Smooth muscle cell (in vitro differentiated cells): ENCODE measurements at regions not wholly inside any gene's neighbourhood (a gene's known extent, or its start where the extent isn't known, plus 50 kb on each side); places are given as distances from the start of the nearest gene placed in this dataset.

ENCODE experiments used
- DNase-seq: peaks from one replicate; lab custom pipeline; 2025; ENCODE audit not compliant: unreplicated experiment; lab: John Stamatoyannopoulos, UW
- H2AFZ ChIP-seq: fragments of 200-600 bp; sonication (generic); 2 replicates; pipeline ENCODE4 v1.6.0; 2016; ENCODE audit warnings: antibody characterized with exemption, low read depth, mild to moderate bottlenecking
- H3F3A ChIP-seq: fragments of 200-600 bp; sonication (generic); 2 replicates; pipeline ENCODE4 v1.6.0; 2017; ENCODE audit warnings: antibody characterized with exemption, low read depth
- H3K27ac ChIP-seq: fragments of 200-600 bp; sonication (generic); 2 replicates; pipeline ENCODE4 v1.5.1; 2016; ENCODE audit warnings: low read depth, mild to moderate bottlenecking
- H3K27me3 ChIP-seq: fragments of 200-600 bp; sonication (generic); 2 replicates; pipeline ENCODE4 v1.6.1; 2016; ENCODE audit warnings: low read depth, mild to moderate bottlenecking
- H3K36me3 ChIP-seq: fragments of 200-600 bp; sonication (generic); 2 replicates; pipeline ENCODE4 v1.5.1; 2016; ENCODE audit warnings: low read depth
- H3K4me1 ChIP-seq: fragments of 200-600 bp; sonication (generic); 2 replicates; pipeline ENCODE4 v1.5.1; 2016; ENCODE audit warnings: low read depth
- H3K4me2 ChIP-seq: fragments of 200-600 bp; sonication (generic); 2 replicates; pipeline ENCODE4 v1.6.0; 2016; ENCODE audit warnings: mild to moderate bottlenecking
- H3K4me3 ChIP-seq: fragments of 200-600 bp; sonication (generic); 2 replicates; pipeline ENCODE4 v1.5.1; 2016; ENCODE audit warnings: mild to moderate bottlenecking
- H3K79me2 ChIP-seq: fragments of 200-600 bp; sonication (generic); 2 replicates; pipeline ENCODE4 v1.6.0; 2016; ENCODE audit warnings: low read depth, mild to moderate bottlenecking
- H3K9ac ChIP-seq: fragments of 200-600 bp; sonication (generic); 2 replicates; pipeline ENCODE4 v1.6.0; 2016; ENCODE audit warnings: low read depth
- H3K9me3 ChIP-seq: fragments of 200-600 bp; sonication (generic); replicated peaks from 2 replicates; pipeline ENCODE4 v1.5.1; 2016; ENCODE audit warnings: low read depth
- H4K20me1 ChIP-seq: fragments of 200-600 bp; sonication (generic); 2 replicates; pipeline ENCODE4 v1.6.0; 2016; ENCODE audit warnings: low read depth
- WGBS: methylation state at CpG from one replicate; pipeline ENCODE4 v1.1.7; 2016; ENCODE audit warnings: low lambda C conversion rate; 5-methylcytosine and 5-hydroxymethylcytosine counted together
- TF ChIP-seq, protein P1 (sequence below): fragments of 200-600 bp; sonication (generic); IDR thresholded peaks from 2 replicates; pipeline ENCODE4 v1.5.1; 2017; ENCODE audit warnings: borderline replicate concordance, mild to moderate bottlenecking, antibody characterized with exemption; ENCODE audit not compliant: insufficient read depth, poor library complexity, severe bottlenecking

DNA sequence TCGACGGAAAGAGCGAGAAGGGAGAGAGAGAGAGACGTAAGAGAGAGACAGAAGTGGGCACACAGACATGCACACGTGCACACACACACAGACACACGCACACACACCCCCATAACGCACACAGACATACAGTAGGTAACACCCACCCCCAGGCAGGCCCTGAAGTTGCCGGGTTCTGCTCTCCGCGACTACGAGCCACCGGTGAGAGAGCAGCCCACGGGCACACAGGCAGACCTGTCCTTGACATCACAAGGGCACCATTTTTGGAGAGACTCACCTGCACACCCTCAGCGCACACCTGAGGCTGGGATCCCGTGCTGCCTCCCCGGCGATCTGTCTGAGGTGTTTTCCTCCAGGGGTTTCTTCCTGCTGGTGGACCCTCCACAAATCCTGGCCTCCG is 1171.0 kb upstream of the PCDH10 start:
- Histone ChIP-seq H3F3A (no peaks in the 10 kb centered on the region), H3K36me3 (no peaks in the 10 kb centered on the region), H3K4me1 (no peaks in the 10 kb centered on the region), H3K4me3 (no peak overlapping the region), H3K27ac (no peak overlapping the region), H2AFZ (no peak overlapping the region), H3K79me2 (no peaks in the 10 kb centered on the region), H3K9me3 (peaks cover 7% of the 10 kb centered on the region), H3K9ac (no peak overlapping the region), H4K20me1 (no peaks in the 10 kb centered on the region), H3K4me2 (no peak overlapping the region), H3K27me3 (no peaks in the 10 kb centered on the region)
- 97% methylated on average over 18 of the region's 18 CpGs for WGBS
- TF ChIP-seq, protein P1, sequence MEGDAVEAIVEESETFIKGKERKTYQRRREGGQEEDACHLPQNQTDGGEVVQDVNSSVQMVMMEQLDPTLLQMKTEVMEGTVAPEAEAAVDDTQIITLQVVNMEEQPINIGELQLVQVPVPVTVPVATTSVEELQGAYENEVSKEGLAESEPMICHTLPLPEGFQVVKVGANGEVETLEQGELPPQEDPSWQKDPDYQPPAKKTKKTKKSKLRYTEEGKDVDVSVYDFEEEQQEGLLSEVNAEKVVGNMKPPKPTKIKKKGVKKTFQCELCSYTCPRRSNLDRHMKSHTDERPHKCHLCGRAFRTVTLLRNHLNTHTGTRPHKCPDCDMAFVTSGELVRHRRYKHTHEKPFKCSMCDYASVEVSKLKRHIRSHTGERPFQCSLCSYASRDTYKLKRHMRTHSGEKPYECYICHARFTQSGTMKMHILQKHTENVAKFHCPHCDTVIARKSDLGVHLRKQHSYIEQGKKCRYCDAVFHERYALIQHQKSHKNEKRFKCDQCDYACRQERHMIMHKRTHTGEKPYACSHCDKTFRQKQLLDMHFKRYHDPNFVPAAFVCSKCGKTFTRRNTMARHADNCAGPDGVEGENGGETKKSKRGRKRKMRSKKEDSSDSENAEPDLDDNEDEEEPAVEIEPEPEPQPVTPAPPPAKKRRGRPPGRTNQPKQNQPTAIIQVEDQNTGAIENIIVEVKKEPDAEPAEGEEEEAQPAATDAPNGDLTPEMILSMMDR, result no peak
- DNase-seq, result no peak

DNA sequence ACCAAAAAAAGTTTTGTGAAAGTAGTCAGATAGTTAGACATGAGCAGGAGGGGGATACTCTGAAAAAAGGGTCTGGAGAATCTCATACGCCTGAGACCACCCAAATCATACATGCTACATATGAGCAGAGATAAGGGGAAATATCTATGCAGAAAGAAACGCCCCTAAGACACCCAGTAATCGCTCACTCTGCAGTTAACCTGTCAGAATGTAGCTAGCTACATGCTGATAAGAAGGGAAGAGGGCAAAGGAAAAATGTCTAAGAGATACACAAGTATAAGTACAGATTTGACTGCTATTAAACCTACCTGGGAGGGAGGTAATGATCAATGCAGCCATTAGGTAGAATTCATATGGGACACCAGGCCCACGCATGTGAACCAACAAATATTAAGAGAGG is 1159.5 kb upstream of the PCDH10 start:
- no peaks in the 10 kb centered on the region for H3K27me3 ChIP-seq
- no peak overlapping the region for H3K9ac ChIP-seq
- no peak for DNase-seq
- H2AFZ ChIP-seq, result no peak overlapping the region
- H3F3A ChIP-seq, result no peaks in the 10 kb centered on the region
- no peak overlapping the region for H3K27ac ChIP-seq
- H3K4me2 ChIP-seq, result no peak overlapping the region
- TF ChIP-seq, protein P1, result no peak
- no peaks in the 10 kb centered on the region for H4K20me1 ChIP-seq
- no peaks in the 10 kb centered on the region for H3K9me3 ChIP-seq
- H3K4me1 ChIP-seq, result no peaks in the 10 kb centered on the region
- no peak overlapping the region for H3K4me3 ChIP-seq
- 83% methylated on average over 4 of the region's 4 CpGs for WGBS
- H3K79me2 ChIP-seq, result no peaks in the 10 kb centered on the region
- no peaks in the 10 kb centered on the region for H3K36me3 ChIP-seq

DNA sequence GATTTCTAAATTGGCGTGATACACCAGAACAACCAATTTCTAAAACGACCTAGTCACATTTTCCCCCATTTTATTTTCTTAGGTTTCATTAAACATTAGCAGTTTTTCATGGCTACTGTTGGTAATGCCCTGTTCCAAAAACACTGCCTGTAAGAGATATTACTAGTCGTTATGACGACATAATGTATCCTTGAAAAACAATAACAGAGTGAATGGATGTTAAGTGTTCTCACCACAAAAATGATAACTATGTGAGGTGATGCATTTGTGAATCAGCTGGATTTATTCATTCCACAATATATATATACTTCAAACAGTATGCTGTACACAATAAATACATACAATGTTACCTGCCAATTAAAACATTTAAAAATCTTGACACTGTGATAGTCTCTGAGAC is 1147.6 kb upstream of the PCDH10 start:
- H3F3A ChIP-seq, result no peaks in the 10 kb centered on the region
- TF ChIP-seq, protein P1, result no peak
- no peak overlapping the region for H2AFZ ChIP-seq
- no peak for DNase-seq
- no peaks in the 10 kb centered on the region for H3K36me3 ChIP-seq
- 80% methylated on average over 4 of the region's 4 CpGs for WGBS
- H4K20me1 ChIP-seq, result no peaks in the 10 kb centered on the region
- H3K27ac ChIP-seq, result no peak overlapping the region
- no peak overlapping the region for H3K4me2 ChIP-seq
- H3K9me3 ChIP-seq, result no peaks in the 10 kb centered on the region
- no peaks in the 10 kb centered on the region for H3K27me3 ChIP-seq
- no peak overlapping the region for H3K4me3 ChIP-seq
- H3K79me2 ChIP-seq, result no peaks in the 10 kb centered on the region
- H3K4me1 ChIP-seq, result peaks cover 5% of the 10 kb centered on the region
- H3K9ac ChIP-seq, result no peak overlapping the region

DNA sequence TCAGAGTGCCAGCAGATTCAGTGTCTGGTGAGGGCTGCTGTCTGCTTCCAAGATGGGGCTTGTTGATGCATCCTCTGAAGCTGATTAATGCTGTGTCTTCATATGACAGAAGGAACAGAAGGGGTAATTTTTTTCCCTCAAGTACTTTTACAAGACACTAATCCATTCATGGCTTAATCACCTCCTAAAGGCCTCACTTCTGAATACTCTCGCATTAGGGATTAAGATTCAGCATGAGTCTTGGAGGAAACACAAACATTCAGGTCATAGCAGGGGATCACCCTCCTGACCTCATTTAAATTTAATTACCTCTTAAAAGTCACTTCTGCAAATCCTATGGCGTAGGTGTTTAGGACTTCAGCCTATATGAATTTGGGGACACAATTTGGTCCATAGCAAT is 1145.5 kb upstream of the PCDH10 start:
- Histone ChIP-seq H3K9ac (no peak overlapping the region), H3K27me3 (no peaks in the 10 kb centered on the region), H3K4me2 (no peak overlapping the region), H4K20me1 (no peaks in the 10 kb centered on the region), H3K79me2 (no peaks in the 10 kb centered on the region), H3K27ac (no peak overlapping the region), H3K4me1 (peaks cover 5% of the 10 kb centered on the region), H3K4me3 (no peak overlapping the region), H2AFZ (no peak overlapping the region), H3K36me3 (no peaks in the 10 kb centered on the region), H3K9me3 (no peaks in the 10 kb centered on the region), H3F3A (no peaks in the 10 kb centered on the region)
- TF ChIP-seq, protein P1, result no peak
- 34% methylated on average over 2 of the region's 2 CpGs for WGBS
- DNase-seq, result no peak
